ENCODE measurements at regions not wholly inside any gene's neighbourhood (a gene's known extent, or its start where the extent isn't known, plus 50 kb on each side); places are given as distances from the start of the nearest gene placed in this dataset.

GRCh38 chr5:73242735-73243134 is 69.7 kb downstream of the TMEM174 start:
- POLR2A ChIA-PET: no interaction called here

GRCh38 chr5:73238873-73239272 is 65.9 kb downstream of the TMEM174 start:
- Histone ChIP-seq H3K79me2 (ENCODE audit: insufficient read depth) (no peaks in the 10 kb centered on the region), H3F3A (replicated peaks; ENCODE audit: insufficient read depth) (no peaks in the 10 kb centered on the region), H3K36me3 (replicated peaks in 1 of 2; ENCODE audit: control insufficient read depth in 1 of 2, insufficient read depth in 2 of 2, low read length in 1 of 2) (no peaks in the 10 kb centered on the region), H3K4me2 (no peak overlapping the region), H3K9me2 (no peaks in the 10 kb centered on the region), H3K27ac (ENCODE audit: low read depth in 2 of 2, low read length in 1 of 2) (no peak overlapping the region), H3K27me3 (ENCODE audit: insufficient read depth) (no peaks in the 10 kb centered on the region), H3K4me3 (ENCODE audit: low read depth in 2 of 2, low read length in 1 of 2) (no peak overlapping the region), H3K4me1 (ENCODE audit: control insufficient read depth in 1 of 2, insufficient read depth in 2 of 2, low read depth in 1 of 2, low read length in 1 of 2) (peaks cover 0 to under 1% of the 10 kb centered on the region in 2 experiments; a peak in 1 of 4 replicates), H3K9ac (no peak overlapping the region), H4K20me1 (ENCODE audit: insufficient read depth) (no peaks in the 10 kb centered on the region), H3K9me3 (no peaks in the 10 kb centered on the region), H2AFZ (ENCODE audit: low read depth) (no peak overlapping the region)
- ChIA-PET CTCF (no interaction called here), POLR2A (no interaction called here)
- no peak for DNase-seq
- 41% methylated on average over 2 of the region's 2 CpGs for WGBS (ENCODE audit: low lambda C conversion rate)
- TF ChIP-seq RFX5 (IDR thresholded peaks at IDR 0.05; ENCODE audit: low read length): no peak
- TF ChIP-seq RAD21 (IDR thresholded peaks at IDR 0.05; ENCODE audit: low read length): no peak
- TF ChIP-seq MXI1 (IDR thresholded peaks at IDR 0.05; ENCODE audit: low read depth, low read length): no peak
- TF ChIP-seq EZH2phosphoT487 (IDR thresholded peaks at IDR 0.05; ENCODE audit: borderline replicate concordance, low read depth): no peak
- TF ChIP-seq, protein P1, sequence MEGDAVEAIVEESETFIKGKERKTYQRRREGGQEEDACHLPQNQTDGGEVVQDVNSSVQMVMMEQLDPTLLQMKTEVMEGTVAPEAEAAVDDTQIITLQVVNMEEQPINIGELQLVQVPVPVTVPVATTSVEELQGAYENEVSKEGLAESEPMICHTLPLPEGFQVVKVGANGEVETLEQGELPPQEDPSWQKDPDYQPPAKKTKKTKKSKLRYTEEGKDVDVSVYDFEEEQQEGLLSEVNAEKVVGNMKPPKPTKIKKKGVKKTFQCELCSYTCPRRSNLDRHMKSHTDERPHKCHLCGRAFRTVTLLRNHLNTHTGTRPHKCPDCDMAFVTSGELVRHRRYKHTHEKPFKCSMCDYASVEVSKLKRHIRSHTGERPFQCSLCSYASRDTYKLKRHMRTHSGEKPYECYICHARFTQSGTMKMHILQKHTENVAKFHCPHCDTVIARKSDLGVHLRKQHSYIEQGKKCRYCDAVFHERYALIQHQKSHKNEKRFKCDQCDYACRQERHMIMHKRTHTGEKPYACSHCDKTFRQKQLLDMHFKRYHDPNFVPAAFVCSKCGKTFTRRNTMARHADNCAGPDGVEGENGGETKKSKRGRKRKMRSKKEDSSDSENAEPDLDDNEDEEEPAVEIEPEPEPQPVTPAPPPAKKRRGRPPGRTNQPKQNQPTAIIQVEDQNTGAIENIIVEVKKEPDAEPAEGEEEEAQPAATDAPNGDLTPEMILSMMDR (IDR thresholded peaks at IDR 0.05): no peak
- no peak for TF ChIP-seq ELF1 (IDR thresholded peaks at IDR 0.05)
- TF ChIP-seq FOSL2 (IDR thresholded peaks at IDR 0.05; ENCODE audit: borderline replicate concordance, low read depth): no peak
- TF ChIP-seq, protein P2, sequence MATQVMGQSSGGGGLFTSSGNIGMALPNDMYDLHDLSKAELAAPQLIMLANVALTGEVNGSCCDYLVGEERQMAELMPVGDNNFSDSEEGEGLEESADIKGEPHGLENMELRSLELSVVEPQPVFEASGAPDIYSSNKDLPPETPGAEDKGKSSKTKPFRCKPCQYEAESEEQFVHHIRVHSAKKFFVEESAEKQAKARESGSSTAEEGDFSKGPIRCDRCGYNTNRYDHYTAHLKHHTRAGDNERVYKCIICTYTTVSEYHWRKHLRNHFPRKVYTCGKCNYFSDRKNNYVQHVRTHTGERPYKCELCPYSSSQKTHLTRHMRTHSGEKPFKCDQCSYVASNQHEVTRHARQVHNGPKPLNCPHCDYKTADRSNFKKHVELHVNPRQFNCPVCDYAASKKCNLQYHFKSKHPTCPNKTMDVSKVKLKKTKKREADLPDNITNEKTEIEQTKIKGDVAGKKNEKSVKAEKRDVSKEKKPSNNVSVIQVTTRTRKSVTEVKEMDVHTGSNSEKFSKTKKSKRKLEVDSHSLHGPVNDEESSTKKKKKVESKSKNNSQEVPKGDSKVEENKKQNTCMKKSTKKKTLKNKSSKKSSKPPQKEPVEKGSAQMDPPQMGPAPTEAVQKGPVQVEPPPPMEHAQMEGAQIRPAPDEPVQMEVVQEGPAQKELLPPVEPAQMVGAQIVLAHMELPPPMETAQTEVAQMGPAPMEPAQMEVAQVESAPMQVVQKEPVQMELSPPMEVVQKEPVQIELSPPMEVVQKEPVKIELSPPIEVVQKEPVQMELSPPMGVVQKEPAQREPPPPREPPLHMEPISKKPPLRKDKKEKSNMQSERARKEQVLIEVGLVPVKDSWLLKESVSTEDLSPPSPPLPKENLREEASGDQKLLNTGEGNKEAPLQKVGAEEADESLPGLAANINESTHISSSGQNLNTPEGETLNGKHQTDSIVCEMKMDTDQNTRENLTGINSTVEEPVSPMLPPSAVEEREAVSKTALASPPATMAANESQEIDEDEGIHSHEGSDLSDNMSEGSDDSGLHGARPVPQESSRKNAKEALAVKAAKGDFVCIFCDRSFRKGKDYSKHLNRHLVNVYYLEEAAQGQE (IDR thresholded peaks at IDR 0.05; ENCODE audit: low read depth, low read length): no peak
- TF ChIP-seq CHD2 (IDR thresholded peaks at IDR 0.05; ENCODE audit: low read length, partially characterized antibody): no peak
- TF ChIP-seq, protein P3, sequence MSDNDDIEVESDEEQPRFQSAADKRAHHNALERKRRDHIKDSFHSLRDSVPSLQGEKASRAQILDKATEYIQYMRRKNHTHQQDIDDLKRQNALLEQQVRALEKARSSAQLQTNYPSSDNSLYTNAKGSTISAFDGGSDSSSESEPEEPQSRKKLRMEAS (IDR thresholded peaks at IDR 0.05; ENCODE audit: low read depth): no peak
- TF ChIP-seq YY1 (IDR thresholded peaks at IDR 0.05; ENCODE audit: low read depth): no peak
- TF ChIP-seq USF2 (IDR thresholded peaks at IDR 0.05; ENCODE audit: borderline replicate concordance, low read depth, low read length): no peak
- TF ChIP-seq FOXM1 (IDR thresholded peaks at IDR 0.05; ENCODE audit: low read depth): no peak

More at GRCh38 chr5:73242735-73243134, 69.7 kb downstream of the TMEM174 start:
- Histone ChIP-seq H3K9ac (no peak overlapping the region), H3F3A (replicated peaks; ENCODE audit: insufficient read depth) (peaks cover 4% of the 10 kb centered on the region), H3K4me2 (no peak overlapping the region), H3K27me3 (ENCODE audit: insufficient read depth) (no peaks in the 10 kb centered on the region), H3K27ac (ENCODE audit: low read depth in 2 of 2, low read length in 1 of 2) (no peak overlapping the region), H3K9me3 (no peaks in the 10 kb centered on the region), H3K79me2 (ENCODE audit: insufficient read depth) (no peaks in the 10 kb centered on the region), H2AFZ (ENCODE audit: low read depth) (no peak overlapping the region), H3K4me3 (ENCODE audit: low read depth in 2 of 2, low read length in 1 of 2) (no peak overlapping the region), H4K20me1 (ENCODE audit: insufficient read depth) (no peaks in the 10 kb centered on the region), H3K36me3 (replicated peaks in 1 of 2; ENCODE audit: control insufficient read depth in 1 of 2, insufficient read depth in 2 of 2, low read length in 1 of 2) (no peaks in the 10 kb centered on the region), H3K9me2 (no peaks in the 10 kb centered on the region), H3K4me1 (ENCODE audit: control insufficient read depth in 1 of 2, insufficient read depth in 2 of 2, low read depth in 1 of 2, low read length in 1 of 2) (no peaks in the 10 kb centered on the region)
- TF ChIP-seq FOXM1 (IDR thresholded peaks at IDR 0.05; ENCODE audit: low read depth): no peak
- DNase-seq: no peak
- 26% methylated on average over 2 of the region's 2 CpGs for WGBS (ENCODE audit: low lambda C conversion rate)
- CTCF ChIA-PET: interaction anchor here (0.7 to 3.2 kb wide), 3 partner anchors 27 to 1643 kb away, joined by 3 to 14 read pairs (median 4); no protein-coding TSS in a partner anchor
